Peyer's patch (tissue), 4 donors: ENCODE measurements at regions not wholly inside any gene's neighbourhood (a gene's known extent, or its start where the extent isn't known, plus 50 kb on each side); places are given as distances from the start of the nearest gene placed in this dataset.

Source experiments
- DNase-seq, 3 donors: peaks; one replicate each; pipeline ENCODE4 v3.0.0-alpha.2; 2017 to 2019
- H3K27ac ChIP-seq, 4 donors: fragments of 200-600 bp; sonication (generic); one replicate each; pipeline ENCODE4 v1.5.1; 2016 to 2019
- H3K27me3 ChIP-seq, 2 donors: fragments of 200-600 bp; sonication (generic); one replicate each; pipeline ENCODE4 v1.5.1; 2019
- H3K36me3 ChIP-seq, 3 donors: fragments of 200-600 bp; sonication (generic); one replicate each; pipeline ENCODE4 v1.5.1; 2016 to 2019
- H3K4me1 ChIP-seq, 4 donors: fragments of 200-600 bp; sonication (generic); one replicate each; pipeline ENCODE4 v1.5.1; 2016 to 2019
- H3K4me3 ChIP-seq, 4 donors: fragments of 200-600 bp; sonication (generic); 1 replicate in 3 of 4; 2 replicates in 1 of 4; pipeline ENCODE4 v1.5.1; 2016 to 2019; ENCODE audit warnings: mild to moderate bottlenecking in 1 of 4
- H3K9me3 ChIP-seq, 4 donors: fragments of 200-600 bp; sonication (generic); one replicate each; pipeline ENCODE4 v1.5.1; 2016 to 2019; ENCODE audit warnings: mild to moderate bottlenecking in 1 of 4
- POLR2A ChIP-seq, 2 donors: fragments of 450-650 bp; IDR thresholded peaks; one replicate each; pipeline ENCODE4 v1.5.1; 2017; ENCODE audit warnings: antibody characterized with exemption in 2 of 2, mild to moderate bottlenecking in 2 of 2, moderate library complexity in 2 of 2
- TF ChIP-seq, protein P1 (sequence below), 6 experiments: fragments of 450-650 bp in 4 of 6; fragments of 200-600 bp in 2 of 6; sonication (generic) in 1 of 6; IDR thresholded peaks; one replicate each; pipeline ENCODE4 v1.5.1; 2017 to 2019; ENCODE audit warnings: antibody characterized with exemption in 6 of 6, mild to moderate bottlenecking in 3 of 6, moderate library complexity in 1 of 6

DNA sequence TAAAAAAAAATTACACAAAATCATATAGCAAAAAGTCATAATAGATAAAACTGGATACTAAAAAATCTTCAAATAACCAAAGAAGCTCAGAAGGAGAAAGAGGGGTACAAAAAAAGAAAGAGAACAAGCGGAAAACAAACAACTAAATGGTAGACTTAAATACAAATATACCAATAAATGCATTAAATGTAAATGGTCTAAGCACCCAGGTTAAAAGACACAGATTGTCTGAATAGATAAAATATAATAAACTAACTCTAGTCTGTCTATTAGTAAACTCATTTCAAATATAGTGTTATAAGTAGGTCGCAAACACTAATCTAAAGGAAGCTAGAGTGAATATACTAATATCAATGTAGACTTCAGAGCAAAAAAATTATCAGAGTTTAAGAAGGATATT is 357.4 kb downstream of the METTL4 start:
- DNase-seq = no peak
- H3K4me3 ChIP-seq = no peak overlapping the region
- no peaks in the 10 kb centered on the region for H3K4me1 ChIP-seq
- H3K27me3 ChIP-seq = no peaks in the 10 kb centered on the region
- H3K9me3 ChIP-seq = no peaks in the 10 kb centered on the region
- H3K36me3 ChIP-seq = no peaks in the 10 kb centered on the region
- H3K27ac ChIP-seq = no peak overlapping the region
- TF ChIP-seq POLR2A (IDR thresholded peaks at IDR 0.05) = no peak
- TF ChIP-seq, protein P1, sequence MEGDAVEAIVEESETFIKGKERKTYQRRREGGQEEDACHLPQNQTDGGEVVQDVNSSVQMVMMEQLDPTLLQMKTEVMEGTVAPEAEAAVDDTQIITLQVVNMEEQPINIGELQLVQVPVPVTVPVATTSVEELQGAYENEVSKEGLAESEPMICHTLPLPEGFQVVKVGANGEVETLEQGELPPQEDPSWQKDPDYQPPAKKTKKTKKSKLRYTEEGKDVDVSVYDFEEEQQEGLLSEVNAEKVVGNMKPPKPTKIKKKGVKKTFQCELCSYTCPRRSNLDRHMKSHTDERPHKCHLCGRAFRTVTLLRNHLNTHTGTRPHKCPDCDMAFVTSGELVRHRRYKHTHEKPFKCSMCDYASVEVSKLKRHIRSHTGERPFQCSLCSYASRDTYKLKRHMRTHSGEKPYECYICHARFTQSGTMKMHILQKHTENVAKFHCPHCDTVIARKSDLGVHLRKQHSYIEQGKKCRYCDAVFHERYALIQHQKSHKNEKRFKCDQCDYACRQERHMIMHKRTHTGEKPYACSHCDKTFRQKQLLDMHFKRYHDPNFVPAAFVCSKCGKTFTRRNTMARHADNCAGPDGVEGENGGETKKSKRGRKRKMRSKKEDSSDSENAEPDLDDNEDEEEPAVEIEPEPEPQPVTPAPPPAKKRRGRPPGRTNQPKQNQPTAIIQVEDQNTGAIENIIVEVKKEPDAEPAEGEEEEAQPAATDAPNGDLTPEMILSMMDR (IDR thresholded peaks at IDR 0.05) = no peak

DNA sequence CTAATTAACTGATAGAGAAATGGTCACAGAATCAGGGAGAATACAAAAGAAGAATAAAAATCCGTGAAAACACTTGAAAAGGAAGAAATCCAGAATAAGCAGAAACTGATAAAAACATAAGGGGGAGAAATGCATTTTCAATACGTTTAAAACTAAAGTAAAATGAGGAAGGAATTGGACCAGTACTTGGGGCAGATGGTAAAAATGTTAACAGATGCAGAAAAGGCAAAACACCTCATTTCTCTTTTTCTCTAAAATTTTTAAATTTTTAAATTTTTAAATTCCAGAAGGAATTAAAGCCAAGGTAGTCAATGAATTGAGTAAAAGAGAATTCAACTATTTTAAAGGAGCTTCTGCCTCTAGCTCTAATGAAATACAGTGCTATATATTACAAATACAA is 353.9 kb downstream of the METTL4 start:
- no peaks in the 10 kb centered on the region for H3K27me3 ChIP-seq
- TF ChIP-seq POLR2A (IDR thresholded peaks at IDR 0.05) = no peak
- TF ChIP-seq, protein P1 (IDR thresholded peaks at IDR 0.05) = no peak
- no peak overlapping the region for H3K4me3 ChIP-seq
- no peaks in the 10 kb centered on the region for H3K36me3 ChIP-seq
- H3K4me1 ChIP-seq = no peaks in the 10 kb centered on the region
- DNase-seq = no peak
- no peaks in the 10 kb centered on the region for H3K9me3 ChIP-seq
- H3K27ac ChIP-seq = no peak overlapping the region

DNA sequence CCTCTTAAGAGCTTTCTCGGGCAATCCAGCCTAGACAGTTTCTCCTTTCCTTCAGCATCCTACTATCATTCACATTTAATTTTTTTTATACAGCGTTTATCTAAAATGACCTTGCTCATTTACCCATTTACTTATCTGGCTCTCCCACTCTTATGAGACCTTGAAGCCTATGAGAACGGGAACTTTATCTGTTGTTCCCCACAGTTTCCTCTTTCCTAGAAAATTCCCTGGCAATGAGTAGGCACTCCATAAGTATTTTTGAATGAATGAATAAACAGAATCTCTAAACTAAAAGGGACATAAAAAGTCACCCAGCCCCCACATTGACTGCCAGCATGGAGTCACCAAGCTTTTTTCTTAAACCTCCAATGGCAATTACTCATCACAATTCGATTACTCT is 353.2 kb downstream of the METTL4 start:
- no peaks in the 10 kb centered on the region for H3K27me3 ChIP-seq

DNA sequence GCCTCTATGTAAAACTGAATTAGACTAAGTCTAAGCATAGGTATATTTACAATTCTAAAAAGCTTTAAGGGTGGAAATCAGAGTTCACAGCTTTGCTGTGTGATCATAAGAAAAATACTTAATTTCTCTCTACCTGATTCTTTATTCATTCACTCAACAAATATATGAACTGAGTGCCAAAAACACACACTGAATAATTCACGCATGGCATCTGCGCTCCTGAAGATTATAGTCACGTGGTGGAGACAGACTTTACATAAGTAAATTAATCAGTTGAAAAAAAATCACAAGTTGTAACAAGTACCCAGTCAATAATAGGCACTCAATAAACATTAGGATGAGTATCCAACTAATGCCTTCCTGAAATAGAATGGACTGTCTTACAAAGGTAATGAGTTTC is 351.6 kb downstream of the METTL4 start:
- H3K9me3 ChIP-seq = no peaks in the 10 kb centered on the region
- H3K4me1 ChIP-seq = no peaks in the 10 kb centered on the region
- no peak for TF ChIP-seq POLR2A (IDR thresholded peaks at IDR 0.05)
- TF ChIP-seq, protein P1 (IDR thresholded peaks at IDR 0.05) = no peak
- H3K27ac ChIP-seq = no peak overlapping the region
- no peak overlapping the region for H3K4me3 ChIP-seq
- no peaks in the 10 kb centered on the region for H3K36me3 ChIP-seq
- no peak for DNase-seq
- H3K27me3 ChIP-seq = no peaks in the 10 kb centered on the region

More for the DNA sequence above, 353.2 kb downstream of the METTL4 start:
- H3K4me3 ChIP-seq = no peak overlapping the region
- no peaks in the 10 kb centered on the region for H3K9me3 ChIP-seq
- TF ChIP-seq POLR2A (IDR thresholded peaks at IDR 0.05) = no peak
- TF ChIP-seq, protein P1 (IDR thresholded peaks at IDR 0.05) = no peak
- no peak overlapping the region for H3K27ac ChIP-seq
- no peaks in the 10 kb centered on the region for H3K36me3 ChIP-seq
- no peak for DNase-seq
- H3K4me1 ChIP-seq = no peaks in the 10 kb centered on the region

DNA sequence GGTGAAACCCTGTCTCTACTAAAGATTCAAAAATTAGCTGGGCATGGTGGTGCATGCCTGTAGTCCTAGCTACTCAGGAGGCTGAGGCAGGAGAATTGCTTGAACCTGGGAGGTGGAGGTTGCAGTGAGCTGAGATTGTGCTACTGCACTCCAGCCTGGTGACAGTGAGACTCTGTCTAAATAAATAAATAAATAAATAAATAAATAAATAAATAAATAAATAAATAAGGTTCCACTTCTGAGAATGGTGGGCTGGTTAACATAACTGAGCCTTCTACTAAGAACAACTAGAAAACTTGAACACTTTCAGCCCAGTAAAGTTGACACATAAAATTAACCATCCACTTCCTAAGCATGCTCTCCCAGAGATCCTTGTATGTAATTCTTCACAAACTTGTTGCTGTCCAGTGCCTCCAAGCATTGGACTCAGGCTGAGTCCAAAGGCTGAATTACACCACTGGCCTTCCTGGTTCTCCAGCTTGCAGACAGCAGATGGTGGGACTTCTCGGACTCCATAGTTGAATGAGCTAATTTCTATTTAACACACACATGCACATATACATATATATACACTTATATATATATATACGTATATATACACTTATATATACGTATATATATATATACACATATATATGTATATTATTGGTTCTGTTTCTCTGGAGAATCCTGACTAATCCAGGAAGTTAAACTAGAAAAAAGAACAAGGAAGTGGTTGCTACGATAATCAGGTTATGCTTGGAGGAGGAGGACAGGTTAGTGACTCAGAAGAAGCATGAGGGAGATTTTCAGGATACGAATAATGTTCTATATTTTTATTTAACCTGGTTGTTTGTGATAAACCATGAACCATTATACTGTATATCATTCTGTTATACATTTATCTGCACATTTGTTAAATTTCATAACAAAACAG is 348.8 kb downstream of the METTL4 start:
- TF ChIP-seq, protein P1 (IDR thresholded peaks at IDR 0.05) = no peak
- TF ChIP-seq POLR2A (IDR thresholded peaks at IDR 0.05) = no peak
- peak in 2 of 3 donors; percentile 47 to 61 for DNase-seq
- peak overlapping the region in 2 of 4 donors; percentile 21 to 27 for H3K27ac ChIP-seq

More for the DNA sequence above, 348.8 kb downstream of the METTL4 start:
- H3K4me1 ChIP-seq = no peaks in the 10 kb centered on the region
- no peaks in the 10 kb centered on the region for H3K36me3 ChIP-seq
- no peak overlapping the region for H3K4me3 ChIP-seq
- H3K9me3 ChIP-seq = no peaks in the 10 kb centered on the region
- H3K27me3 ChIP-seq = no peaks in the 10 kb centered on the region
